ENCODE measurements at regions not wholly inside any gene's neighbourhood (a gene's known extent, or its start where the extent isn't known, plus 50 kb on each side); places are given as distances from the start of the nearest gene placed in this dataset.

- TF ChIP-seq CTCF (IDR thresholded peaks at IDR 0.05): no peak
- no peak for TF ChIP-seq POLR2A (IDR thresholded peaks at IDR 0.05)
These were observed 747.3 kb downstream of the LUZP2 start for GRCh38 chr11:25244126-25244525.
